ENCODE measurements at regions not wholly inside any gene's neighbourhood (a gene's known extent, or its start where the extent isn't known, plus 50 kb on each side); places are given as distances from the start of the nearest gene placed in this dataset.

DNA sequence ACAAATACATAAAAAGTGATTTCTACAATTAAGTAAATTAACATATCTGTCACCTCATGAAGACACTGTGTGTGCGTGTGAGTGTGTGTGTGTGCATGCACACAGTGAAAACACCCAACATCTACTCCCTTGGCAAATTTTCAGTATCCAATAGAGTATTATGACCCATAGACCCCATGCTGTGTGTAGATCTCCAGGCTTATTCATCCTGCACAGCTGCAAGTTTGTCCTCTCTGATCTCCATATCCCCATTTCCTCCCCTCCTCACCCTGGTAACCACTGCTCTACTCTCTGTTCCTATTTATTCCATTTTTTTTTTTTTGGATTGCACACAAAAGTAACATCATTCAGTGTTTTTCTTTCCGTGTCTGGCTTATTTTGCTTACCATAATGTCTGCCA, 391.0 kb downstream of the SOX11 start:
- Histone ChIP-seq H3K36me3 (no peaks in the 10 kb centered on the region), H3K4me1 (ENCODE audit: control insufficient read depth in 1 of 2, low read depth in 2 of 2) (no peaks in the 10 kb centered on the region), H3K4me3 (no peak overlapping the region), H3K9me3 (no peaks in the 10 kb centered on the region), H3K27me3 (replicated peaks; ENCODE audit: insufficient read depth) (no peaks in the 10 kb centered on the region), H3K27ac (no peak overlapping the region)
- DNase-seq (ENCODE audit: low spot score): no peak
- ATAC-seq (ENCODE audit: insufficient number of reproducible peaks, low FRiP score, low read depth): no peak
- TF ChIP-seq CTCF (IDR thresholded peaks at IDR 0.05): no peak

- H3K9me3 ChIP-seq: no peaks in the 10 kb centered on the region
- no peaks in the 10 kb centered on the region for H3K36me3 ChIP-seq
- H3K4me3 ChIP-seq: no peak overlapping the region
- H3K27me3 ChIP-seq (replicated peaks; ENCODE audit: insufficient read depth): no peaks in the 10 kb centered on the region
- TF ChIP-seq CTCF (IDR thresholded peaks at IDR 0.05): no peak
- no peak overlapping the region for H3K27ac ChIP-seq
- H3K4me1 ChIP-seq (ENCODE audit: control insufficient read depth in 1 of 2, low read depth in 2 of 2): no peaks in the 10 kb centered on the region
- ATAC-seq (ENCODE audit: insufficient number of reproducible peaks, low FRiP score, low read depth) (no peak), DNase-seq (ENCODE audit: low spot score) (no peak)
Observed at GRCh38 chr2:6089474-6089873, 397.3 kb downstream of the SOX11 start.

GRCh38 chr2:6103372-6103771, 411.2 kb downstream of the SOX11 start:
- H3K9me3 ChIP-seq: no peaks in the 10 kb centered on the region
- TF ChIP-seq CTCF (IDR thresholded peaks at IDR 0.05): no peak
- no peaks in the 10 kb centered on the region for H3K36me3 ChIP-seq
- DNase-seq (ENCODE audit: low spot score) (no peak), ATAC-seq (ENCODE audit: insufficient number of reproducible peaks, low FRiP score, low read depth) (no peak)
- no peak overlapping the region for H3K27ac ChIP-seq
- H3K4me3 ChIP-seq: no peak overlapping the region
- H3K4me1 ChIP-seq (ENCODE audit: control insufficient read depth in 1 of 2, low read depth in 2 of 2): no peaks in the 10 kb centered on the region
- no peaks in the 10 kb centered on the region for H3K27me3 ChIP-seq (replicated peaks; ENCODE audit: insufficient read depth)

GRCh38 chr2:6103949-6104348, 411.8 kb downstream of the SOX11 start:
- H3K27me3 ChIP-seq (replicated peaks; ENCODE audit: insufficient read depth): no peaks in the 10 kb centered on the region
- no peak overlapping the region for H3K4me3 ChIP-seq
- H3K27ac ChIP-seq: no peak overlapping the region
- ATAC-seq (ENCODE audit: insufficient number of reproducible peaks, low FRiP score, low read depth): no peak
- DNase-seq (ENCODE audit: low spot score): no peak
- TF ChIP-seq CTCF (IDR thresholded peaks at IDR 0.05): no peak
- no peaks in the 10 kb centered on the region for H3K36me3 ChIP-seq
- no peaks in the 10 kb centered on the region for H3K9me3 ChIP-seq
- no peaks in the 10 kb centered on the region for H3K4me1 ChIP-seq (ENCODE audit: control insufficient read depth in 1 of 2, low read depth in 2 of 2)

DNA sequence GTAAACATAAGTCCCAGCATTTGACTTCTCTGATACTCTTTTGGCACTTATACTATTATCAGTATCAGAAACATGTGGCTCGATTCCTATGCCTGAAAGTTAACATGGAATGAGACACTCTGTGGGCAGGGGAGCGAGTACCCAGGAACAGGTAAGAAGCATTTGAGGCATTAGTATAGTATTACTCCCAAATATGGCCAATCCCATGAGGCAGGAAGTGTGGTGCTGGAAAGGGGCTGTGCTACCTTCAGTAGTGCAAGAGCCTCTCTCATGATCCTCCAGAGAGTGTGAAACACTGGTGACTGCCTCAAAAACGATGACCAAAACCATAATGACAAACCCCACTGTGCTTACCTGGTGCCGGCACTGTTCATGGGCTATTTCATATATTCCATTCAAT, 415.1 kb downstream of the SOX11 start:
- Histone ChIP-seq H3K27me3 (replicated peaks; ENCODE audit: insufficient read depth) (no peaks in the 10 kb centered on the region), H3K27ac (no peak overlapping the region), H3K9me3 (no peaks in the 10 kb centered on the region), H3K4me1 (ENCODE audit: control insufficient read depth in 1 of 2, low read depth in 2 of 2) (no peaks in the 10 kb centered on the region), H3K4me3 (no peak overlapping the region), H3K36me3 (no peaks in the 10 kb centered on the region)
- no peak for TF ChIP-seq CTCF (IDR thresholded peaks at IDR 0.05)
- DNase-seq (ENCODE audit: low spot score) (no peak), ATAC-seq (ENCODE audit: insufficient number of reproducible peaks, low FRiP score, low read depth) (no peak)
